HG03159 (cell line): ENCODE measurements at regions not wholly inside any gene's neighbourhood (a gene's known extent, or its start where the extent isn't known, plus 50 kb on each side); places are given as distances from the start of the nearest gene placed in this dataset.
"Not testable (repeated sequence)": the region's sequence is repeated elsewhere in the genome, so short reads cannot be mapped to it uniquely, and the experiment has no call there.

ENCODE experiments used
- ATAC-seq: cut with Tn5 transposase; IDR thresholded peaks from one replicate; pipeline ENCODE4 v1.9.1; 2021; ENCODE audit warnings: mild to moderate bottlenecking, moderate library complexity; ENCODE audit not compliant: unreplicated experiment

DNA sequence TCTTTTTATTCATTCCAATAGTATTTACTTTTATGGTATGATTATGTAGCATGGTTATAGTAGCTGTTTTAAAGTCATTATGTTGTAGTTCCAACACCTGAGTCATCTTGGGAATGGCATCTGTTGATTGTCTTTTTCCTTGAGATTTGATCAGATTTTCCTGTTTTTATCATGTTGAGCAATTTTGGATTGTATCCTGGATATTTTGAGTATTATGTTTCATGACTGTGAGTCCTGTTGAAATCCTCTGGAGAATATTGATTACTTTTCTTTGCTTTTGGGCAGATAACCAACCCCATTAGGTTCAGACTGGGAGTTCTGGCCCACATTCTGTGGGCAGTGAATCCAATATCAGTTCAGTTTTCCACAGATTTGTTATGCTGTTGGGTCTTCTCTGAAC lies 163.2 kb upstream of the SPRED2 start:
- no peak for ATAC-seq

DNA sequence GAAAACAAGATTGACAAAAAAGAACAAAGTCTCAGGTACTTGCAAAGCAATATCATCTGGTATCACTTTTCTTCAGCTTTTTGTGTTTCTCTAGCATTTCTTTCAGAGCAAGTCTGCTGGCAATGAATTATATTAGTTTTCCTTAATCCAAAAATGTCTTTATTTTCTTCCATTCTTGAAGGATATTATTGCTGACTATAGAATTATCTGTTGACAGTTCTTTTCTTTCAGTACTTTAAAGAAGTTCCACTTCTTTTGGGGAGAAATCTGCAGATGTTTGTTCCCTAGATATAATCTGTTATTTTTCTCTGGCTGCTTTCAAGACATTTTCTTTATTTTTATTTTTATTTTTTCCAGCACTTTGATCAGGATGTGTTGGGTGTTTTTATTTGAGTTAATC lies 161.8 kb upstream of the SPRED2 start:
- ATAC-seq: no peak

DNA sequence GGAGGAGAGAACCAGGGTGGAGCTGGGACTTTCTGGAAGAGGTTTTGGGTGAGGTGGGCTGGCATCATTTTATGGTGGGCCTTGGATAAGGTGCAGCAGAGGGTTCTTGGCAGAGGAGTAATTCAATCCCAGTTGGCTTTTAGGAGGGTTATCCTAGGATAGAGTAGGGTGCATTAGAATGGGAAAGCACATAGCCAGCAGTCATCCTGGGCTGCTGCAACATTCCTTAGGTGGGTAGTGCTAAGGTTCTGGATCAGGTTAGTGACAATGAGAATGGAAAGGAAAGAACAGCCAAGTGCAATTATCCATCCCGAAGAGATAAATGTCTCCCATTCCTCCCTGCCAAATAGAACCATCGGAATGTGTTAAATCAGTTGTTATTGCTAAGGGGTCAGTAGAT lies 157.3 kb upstream of the SPRED2 start:
- no peak for ATAC-seq

DNA sequence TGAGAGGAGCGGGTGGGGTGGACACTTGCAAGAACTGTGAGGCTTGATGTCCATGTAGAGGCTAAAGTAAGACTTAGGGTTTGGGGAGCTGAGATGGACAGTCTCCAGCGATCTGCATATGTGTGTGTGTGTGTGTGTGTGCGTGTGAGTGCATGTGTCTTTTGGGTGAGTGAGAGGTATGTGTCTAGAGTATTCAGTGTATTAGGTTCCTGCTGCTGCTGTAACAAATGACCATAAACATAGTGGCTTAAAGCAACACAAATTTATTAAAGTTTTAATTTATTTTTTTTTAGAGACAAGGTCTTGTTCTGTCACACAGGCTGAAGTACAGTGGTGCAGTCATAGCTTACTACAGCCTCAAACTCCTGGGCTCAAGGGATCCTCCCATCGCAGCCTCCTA lies 155.4 kb upstream of the SPRED2 start:
- ATAC-seq: no peak

DNA sequence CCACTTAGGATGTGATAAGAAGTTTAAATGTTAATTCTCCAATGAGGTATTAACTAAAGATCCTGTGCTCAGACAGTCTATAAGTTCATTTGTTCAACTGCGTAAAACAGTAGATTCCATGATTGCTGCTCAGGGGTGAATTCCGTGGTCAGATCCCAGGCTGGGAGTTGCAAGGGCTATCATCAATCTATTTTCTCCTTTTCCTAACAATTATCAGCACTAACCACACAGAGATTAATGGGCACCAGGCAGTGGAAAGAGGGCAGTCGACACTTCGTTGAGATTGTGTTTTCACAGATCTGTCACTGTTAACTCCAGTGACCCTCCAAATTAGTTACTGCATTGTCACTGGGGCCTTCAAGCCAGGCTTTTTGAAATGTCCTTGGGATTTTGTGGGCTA lies 154.1 kb upstream of the SPRED2 start:
- ATAC-seq: no peak

DNA sequence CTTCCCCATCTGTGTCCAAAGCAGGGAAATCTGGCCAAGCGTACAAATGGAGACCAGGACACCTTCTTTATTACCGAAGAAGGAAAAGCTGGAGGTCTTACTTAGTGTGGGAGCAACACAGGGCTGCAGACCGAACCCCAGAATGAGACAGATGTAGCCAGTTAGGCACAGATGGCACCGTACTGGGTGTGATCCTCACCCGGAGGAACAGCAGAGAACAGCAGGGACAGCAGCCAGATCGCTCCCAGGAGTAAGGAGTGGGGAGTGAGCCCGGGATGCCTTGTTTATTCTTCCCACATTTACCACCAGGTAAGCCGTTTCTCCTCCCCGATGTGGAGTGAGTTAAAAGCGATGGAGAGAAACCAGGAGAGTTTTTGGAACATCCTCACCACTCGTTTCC lies 150.7 kb upstream of the SPRED2 start:
- ATAC-seq: no peak

DNA sequence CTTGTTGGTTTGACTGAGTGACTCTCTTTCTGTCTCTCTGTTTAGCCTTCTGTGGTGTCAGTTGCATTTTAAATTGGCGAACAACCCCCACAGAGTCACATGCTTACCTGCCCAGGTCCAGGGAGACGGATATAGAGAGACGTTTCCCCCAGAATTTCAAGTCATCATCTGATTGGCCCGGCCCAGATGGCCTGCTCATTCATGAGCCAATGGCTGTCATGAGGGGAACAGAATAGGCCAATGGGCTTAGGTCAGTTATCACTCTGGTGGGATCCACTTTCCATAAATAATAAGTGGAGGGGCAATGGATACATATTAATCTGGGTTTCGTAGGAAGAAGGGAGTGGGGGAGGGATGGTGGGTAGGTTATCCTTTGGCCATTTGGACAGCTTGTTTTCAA lies 150.0 kb upstream of the SPRED2 start:
- ATAC-seq: no peak

DNA sequence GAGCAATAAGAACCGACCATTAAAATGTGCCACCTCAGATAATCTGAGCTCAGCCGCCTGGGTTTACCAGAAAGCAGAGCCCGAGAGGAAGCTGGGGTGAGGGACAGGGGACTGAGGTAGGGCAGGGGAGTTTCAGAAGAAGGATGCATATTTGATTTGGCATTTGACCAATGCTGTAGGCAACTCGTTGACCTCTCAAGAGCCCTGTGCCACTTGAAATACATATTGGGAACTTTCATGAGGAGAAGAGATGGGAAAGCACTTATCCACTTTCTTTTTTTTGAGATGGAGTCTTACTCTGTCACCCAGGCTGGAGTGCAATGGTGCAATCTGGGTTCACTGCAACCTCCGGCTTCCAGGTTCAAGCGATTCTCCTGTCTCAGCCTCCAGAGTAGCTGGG lies 148.4 kb upstream of the SPRED2 start:
- ATAC-seq: no peak

DNA sequence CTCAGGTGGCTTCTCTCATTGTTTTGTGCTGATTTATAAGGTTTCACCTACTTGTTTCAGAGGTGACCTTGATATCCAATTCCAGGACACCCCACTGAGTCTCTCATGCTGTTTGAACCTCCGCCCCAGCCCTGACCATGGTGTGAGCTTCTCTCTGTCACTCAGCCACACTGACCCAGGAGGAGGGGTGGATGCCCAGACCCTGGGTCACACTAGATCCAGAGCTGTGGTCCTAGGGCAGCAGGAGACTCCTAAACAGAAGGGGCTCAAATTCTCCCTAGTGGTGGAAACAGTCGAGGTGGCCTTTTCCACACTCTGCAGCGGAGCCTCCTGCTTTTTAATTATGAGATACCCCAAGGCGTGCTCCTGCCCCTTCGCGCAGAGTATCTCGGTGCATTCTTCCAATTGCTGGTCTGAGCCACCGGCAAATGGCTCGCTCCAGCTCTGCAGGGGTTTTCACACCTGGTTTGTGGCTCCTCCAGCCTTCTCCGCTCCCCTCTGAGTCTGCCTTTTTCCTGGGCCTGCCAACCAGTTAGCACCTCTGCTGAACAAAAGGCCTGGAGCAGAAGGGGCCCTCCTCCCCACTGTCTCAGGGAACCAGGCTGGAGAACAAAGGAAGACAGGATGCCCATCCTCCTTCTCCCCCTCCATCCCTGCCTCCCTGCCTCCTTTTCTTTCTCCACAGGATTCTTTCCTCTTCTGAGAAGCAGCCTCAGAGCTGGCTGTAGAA lies 147.3 kb upstream of the SPRED2 start:
- no peak for ATAC-seq

DNA sequence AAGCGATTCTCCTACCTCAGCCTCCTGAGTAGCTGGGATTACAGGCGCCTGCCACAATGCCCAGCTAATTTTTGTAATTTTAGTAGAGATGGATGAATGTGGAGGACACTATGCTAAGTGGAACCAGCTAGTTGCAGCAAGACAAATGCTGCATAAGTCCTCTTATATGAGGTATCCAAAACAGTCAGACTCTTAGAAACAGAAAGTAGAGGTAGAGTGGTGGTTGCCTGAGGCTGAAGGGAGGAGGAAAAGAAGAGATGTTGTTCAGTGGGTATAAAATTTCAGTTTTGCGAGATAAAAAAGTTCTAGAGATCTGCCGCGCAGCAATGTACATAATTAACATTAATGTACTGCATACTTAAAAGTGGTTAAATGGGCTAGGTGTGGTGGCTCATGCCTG lies 145.3 kb upstream of the SPRED2 start:
- ATAC-seq: no peak

DNA sequence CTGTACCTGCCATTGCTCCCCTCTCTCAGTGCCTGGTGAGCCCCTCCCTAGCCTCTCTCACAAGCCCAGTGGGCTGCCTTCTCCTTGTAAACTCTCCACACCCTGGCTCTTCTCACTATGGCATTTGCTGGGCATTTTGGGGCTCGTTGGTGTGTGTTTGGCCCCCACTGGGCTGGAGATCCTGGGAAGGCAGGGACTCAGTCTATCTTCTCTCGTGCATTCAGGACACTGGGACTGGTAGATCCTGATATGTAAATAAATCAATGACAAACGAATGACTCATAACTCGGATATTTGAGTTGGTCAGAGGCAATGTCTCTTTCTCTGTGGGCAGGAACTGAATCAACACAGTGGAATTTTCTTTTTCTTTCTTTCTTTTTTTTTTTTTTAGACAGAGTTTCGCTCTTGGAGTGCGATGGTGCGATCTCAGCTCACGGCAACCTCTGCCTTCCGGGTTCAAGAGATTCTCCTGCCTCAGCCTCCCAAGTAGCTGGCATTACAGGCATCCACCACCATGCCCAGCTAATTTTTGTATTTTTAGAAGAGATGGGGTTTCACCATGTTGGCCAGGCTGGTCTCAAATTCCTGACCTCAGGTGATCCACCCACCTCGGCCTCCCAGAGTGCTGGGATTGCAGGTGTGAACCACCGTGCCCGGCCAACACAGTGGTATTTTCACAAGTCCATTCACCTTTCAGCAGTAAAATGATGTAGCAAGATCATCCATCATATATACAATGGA lies 144.6 kb upstream of the SPRED2 start:
- no peak for ATAC-seq

DNA sequence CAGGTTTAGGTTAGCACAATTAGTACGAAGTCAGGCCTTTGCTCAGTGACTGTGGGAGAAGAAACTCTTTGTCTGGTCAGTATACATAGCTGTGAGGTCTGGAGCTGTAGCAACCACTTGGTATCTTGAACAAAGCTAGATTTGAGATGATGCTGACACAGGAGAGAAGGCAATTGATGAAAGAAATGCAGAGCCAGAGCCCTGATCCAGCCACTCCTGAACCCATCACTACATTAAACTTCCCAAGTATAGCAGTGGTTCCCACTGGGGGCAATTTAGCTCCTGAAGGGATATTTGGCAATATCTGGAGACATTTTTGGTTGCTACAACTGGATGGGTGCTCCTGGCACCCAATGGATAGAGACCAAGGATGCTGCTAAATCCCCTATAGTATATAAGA lies 143.9 kb upstream of the SPRED2 start:
- no peak for ATAC-seq

DNA sequence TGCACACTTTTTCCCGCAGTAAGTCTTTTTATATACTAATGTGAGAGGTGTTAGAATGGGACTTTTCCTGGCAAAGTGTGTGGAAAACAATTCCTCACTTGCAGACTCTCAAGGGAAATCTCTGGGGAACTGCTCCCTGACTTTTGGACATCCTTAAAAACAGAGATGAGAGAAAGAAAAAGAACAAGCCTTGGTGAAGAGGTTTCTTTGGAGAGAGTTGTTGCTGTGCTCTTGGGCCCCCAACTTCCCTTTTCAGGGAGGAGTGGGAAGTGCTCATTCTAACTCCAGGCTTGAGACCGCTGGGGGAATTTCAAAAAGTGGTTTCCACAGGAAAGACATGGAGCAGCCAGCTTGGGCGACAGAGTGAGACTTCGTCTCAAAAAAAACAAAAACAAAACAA lies 142.6 kb upstream of the SPRED2 start:
- no peak for ATAC-seq

DNA sequence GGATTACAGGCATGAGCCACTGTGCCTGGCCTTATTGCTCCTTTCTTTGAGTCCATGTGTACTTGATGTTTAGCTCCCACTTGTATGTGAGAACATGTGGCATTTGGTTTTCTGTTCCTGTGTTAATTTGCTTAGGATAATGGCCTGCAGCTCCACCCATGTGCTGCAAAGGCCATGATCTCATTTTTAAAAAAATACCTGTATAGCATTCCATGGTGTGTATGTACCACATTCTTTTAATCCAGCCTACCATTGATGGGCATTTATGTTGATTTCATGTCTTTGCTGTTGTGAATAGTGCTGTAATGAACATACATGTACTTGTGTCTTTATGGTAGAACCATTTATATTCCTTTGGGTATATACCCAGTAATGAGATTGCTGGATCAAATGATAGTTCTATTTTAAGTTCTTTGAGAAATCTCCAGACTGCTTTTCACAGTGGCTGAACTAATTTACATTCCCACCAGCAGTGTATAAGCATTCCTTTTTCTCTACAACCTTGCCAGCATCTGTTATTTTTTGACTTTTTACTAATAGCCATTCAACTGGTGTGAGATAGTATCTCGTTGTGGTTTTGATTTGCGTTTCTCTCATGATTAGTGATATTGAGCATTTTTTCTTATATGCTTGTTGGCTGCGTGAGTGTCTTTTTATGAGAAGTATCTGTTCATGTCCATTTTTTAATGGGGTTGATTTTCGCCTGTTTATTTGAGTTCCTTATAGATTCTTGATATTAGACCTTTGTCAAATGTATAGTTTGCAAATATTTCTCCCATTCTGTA lies 136.4 kb upstream of the SPRED2 start:
- ATAC-seq: not testable (repeated sequence)

DNA sequence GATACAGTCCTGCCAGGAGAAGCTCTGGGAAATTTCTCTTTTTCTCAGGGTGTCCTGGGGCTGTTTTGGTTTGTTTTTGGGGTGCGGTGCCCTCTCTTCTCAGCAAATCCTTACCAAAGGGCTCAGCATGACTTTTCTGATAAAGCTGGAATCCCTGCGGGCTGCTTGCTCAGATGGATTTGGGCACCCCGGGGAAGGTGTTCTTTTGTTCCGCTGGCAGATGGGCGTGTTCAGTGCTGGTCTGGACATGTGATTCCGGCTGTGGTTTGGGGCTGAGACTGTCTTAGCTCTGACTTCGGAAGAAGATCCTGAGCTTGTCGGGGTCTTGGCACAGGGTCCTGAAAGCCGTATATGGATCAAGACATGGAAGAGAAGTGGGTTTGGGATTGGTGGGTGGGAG lies 134.2 kb upstream of the SPRED2 start:
- no peak for ATAC-seq

DNA sequence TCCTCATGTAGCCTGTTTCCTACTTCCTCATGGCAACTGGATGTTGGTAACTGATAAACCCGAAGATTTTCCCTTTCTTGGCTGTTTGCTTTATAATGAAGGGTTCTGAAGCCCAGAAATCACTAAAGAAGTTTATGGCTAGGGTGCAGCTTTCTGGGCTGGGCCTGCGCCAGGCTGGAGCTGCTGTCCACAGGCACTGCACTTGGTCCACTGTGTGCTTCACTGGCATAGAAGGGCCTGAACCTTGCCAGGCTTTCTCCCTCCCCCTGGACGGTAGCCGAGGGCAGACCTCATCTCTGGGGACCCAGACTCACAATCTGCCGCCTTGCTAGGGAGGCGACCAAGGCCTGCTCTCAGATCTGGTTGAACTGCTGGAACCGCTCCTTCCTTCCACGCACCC lies 133.3 kb upstream of the SPRED2 start:
- no peak for ATAC-seq

DNA sequence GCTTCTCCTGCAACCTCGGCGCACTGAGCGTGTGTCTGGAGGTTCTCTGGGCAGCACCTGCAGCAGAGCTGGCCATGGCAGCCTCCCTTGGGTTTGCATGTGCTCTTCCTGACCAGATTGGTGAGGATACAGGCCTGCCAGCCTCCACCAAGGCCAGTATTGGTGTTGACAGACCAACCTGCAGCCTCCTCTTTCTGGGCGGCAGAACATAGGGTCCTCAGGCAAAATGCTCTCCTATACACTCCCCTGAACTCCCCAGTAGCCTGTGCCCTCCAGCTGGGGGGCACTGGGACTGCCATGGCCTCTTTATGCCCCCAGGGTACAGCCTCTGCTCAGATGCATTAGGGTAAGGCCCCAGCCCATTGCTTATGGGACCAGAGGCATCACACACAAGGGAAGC lies 131.9 kb upstream of the SPRED2 start:
- ATAC-seq: no peak

DNA sequence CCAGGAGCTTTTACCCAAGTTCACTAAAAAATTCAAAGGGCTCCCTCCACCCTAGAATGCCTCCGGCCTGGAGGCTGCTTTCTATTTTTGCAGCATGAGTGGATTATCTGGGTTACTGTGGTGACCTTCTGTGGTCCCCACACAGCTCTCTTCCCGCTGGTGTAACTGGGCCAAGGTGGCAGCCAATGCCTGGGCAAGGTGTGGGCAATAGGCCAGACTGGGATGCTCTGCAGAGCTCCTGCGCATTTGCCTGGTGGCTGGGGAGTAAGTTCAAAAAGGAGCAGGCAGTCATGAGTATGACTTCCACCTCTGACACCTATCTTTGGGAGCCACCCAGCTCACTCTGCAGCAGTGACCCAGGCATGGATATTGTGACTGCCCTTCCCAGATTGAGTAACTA lies 130.5 kb upstream of the SPRED2 start:
- no peak for ATAC-seq

DNA sequence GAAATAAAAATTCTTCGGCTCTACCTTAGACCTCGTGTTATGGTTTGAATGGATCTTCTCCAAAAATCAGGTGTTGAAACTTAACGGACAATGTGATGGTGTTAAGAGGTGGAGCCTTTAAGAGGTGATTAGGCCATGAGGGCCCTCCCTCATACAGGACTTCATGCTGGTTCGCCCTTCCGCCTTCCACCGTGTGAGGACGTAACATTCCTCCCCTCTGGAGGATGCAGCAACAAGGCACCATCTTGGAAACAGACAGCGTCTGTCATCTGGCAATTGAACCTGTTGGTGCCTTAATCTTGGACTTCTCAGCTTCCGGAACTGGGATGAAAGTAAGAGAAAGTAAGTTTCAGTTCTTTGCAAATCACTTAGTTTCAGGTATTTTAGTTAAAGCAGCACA lies 126.3 kb upstream of the SPRED2 start:
- ATAC-seq: no peak

DNA sequence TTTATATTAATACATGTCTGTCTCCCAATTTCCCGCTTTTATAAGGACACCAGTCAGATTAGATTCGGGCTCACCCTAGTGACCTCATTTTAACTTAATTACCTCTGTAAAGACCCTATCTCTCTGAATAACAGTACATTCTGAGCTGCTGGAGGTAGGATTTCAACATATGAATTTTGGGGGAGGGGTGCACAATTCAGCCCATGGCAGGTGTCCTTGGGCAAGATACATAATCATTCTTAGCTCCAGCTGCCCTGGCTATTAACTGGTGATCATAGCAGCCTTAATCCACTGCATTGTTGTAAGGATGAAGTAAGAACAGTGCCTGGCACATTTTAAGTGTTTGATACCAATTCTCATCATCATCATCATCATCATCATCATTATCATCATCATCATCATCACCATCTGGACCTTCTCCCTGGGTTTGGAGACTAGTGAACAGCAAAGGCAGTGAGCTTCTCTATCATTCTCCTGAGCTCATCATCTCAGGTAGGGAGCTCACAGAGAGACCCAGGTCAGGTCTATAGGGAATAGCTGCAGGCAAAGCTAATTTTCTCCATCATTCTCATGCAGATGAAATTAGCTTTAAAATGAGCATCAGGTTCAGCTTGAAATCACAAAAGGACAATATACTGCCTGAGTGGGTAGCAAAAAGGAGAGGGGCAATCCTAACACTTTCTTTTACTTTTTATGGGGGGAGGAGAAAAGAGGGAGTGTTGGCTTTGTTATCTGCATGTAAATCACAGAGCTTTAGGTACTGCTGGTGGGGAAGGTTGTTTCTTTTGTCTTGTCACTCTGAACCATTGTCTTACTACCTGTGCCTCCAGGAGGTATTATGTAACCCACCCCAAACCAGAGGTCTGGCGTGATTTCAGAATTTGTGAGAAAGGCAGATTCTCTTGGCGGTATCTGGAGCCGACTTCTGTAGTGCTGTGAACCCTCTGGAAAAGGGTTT lies 125.5 kb upstream of the SPRED2 start:
- no peak for ATAC-seq
